ENCODE measurements at regions not wholly inside any gene's neighbourhood (a gene's known extent, or its start where the extent isn't known, plus 50 kb on each side); places are given as distances from the start of the nearest gene placed in this dataset.

DNA sequence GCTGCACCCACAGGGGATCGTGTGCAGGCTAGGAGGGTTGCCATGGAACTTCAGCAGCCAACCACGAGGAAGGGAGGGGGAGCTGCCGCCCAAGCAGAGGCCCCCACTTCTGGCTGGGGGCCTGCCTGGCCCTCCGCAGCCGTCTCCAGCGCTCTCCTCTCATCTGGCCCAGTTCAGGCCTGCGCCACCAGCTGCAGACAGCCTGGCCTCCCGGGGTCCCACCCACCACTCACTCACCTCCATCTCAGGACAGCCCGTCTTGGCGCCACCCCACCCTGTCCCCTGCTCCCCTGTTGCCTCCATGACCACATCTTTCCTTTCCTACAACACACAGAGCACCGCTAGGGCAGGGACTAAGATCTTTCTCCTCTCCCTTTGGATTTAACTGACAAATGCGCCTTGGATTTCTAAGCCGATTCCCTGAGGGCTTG lies 98.7 kb downstream of the ANKRD60 start (continued):
- TF ChIP-seq, protein P1, sequence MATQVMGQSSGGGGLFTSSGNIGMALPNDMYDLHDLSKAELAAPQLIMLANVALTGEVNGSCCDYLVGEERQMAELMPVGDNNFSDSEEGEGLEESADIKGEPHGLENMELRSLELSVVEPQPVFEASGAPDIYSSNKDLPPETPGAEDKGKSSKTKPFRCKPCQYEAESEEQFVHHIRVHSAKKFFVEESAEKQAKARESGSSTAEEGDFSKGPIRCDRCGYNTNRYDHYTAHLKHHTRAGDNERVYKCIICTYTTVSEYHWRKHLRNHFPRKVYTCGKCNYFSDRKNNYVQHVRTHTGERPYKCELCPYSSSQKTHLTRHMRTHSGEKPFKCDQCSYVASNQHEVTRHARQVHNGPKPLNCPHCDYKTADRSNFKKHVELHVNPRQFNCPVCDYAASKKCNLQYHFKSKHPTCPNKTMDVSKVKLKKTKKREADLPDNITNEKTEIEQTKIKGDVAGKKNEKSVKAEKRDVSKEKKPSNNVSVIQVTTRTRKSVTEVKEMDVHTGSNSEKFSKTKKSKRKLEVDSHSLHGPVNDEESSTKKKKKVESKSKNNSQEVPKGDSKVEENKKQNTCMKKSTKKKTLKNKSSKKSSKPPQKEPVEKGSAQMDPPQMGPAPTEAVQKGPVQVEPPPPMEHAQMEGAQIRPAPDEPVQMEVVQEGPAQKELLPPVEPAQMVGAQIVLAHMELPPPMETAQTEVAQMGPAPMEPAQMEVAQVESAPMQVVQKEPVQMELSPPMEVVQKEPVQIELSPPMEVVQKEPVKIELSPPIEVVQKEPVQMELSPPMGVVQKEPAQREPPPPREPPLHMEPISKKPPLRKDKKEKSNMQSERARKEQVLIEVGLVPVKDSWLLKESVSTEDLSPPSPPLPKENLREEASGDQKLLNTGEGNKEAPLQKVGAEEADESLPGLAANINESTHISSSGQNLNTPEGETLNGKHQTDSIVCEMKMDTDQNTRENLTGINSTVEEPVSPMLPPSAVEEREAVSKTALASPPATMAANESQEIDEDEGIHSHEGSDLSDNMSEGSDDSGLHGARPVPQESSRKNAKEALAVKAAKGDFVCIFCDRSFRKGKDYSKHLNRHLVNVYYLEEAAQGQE (IDR thresholded peaks at IDR 0.05; ENCODE audit: low read depth, low read length), result no peak
- no peak for TF ChIP-seq GATAD2B (conservative IDR thresholded peaks at IDR 0.05; ENCODE audit: low read depth)
- TF ChIP-seq SIX5 (IDR thresholded peaks at IDR 0.05; ENCODE audit: low read depth, low read length, severe bottlenecking), result no peak
- TF ChIP-seq YBX1 (IDR thresholded peaks at IDR 0.05), result no peak
- TF ChIP-seq, protein P2, sequence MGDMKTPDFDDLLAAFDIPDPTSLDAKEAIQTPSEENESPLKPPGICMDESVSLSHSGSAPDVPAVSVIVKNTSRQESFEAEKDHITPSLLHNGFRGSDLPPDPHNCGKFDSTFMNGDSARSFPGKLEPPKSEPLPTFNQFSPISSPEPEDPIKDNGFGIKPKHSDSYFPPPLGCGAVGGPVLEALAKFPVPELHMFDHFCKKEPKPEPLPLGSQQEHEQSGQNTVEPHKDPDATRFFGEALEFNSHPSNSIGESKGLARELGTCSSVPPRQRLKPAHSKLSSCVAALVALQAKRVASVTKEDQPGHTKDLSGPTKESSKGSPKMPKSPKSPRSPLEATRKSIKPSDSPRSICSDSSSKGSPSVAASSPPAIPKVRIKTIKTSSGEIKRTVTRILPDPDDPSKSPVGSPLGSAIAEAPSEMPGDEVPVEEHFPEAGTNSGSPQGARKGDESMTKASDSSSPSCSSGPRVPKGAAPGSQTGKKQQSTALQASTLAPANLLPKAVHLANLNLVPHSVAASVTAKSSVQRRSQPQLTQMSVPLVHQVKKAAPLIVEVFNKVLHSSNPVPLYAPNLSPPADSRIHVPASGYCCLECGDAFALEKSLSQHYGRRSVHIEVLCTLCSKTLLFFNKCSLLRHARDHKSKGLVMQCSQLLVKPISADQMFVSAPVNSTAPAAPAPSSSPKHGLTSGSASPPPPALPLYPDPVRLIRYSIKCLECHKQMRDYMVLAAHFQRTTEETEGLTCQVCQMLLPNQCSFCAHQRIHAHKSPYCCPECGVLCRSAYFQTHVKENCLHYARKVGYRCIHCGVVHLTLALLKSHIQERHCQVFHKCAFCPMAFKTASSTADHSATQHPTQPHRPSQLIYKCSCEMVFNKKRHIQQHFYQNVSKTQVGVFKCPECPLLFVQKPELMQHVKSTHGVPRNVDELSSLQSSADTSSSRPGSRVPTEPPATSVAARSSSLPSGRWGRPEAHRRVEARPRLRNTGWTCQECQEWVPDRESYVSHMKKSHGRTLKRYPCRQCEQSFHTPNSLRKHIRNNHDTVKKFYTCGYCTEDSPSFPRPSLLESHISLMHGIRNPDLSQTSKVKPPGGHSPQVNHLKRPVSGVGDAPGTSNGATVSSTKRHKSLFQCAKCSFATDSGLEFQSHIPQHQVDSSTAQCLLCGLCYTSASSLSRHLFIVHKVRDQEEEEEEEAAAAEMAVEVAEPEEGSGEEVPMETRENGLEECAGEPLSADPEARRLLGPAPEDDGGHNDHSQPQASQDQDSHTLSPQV (IDR thresholded peaks at IDR 0.05), result no peak
- TF ChIP-seq, protein P3, sequence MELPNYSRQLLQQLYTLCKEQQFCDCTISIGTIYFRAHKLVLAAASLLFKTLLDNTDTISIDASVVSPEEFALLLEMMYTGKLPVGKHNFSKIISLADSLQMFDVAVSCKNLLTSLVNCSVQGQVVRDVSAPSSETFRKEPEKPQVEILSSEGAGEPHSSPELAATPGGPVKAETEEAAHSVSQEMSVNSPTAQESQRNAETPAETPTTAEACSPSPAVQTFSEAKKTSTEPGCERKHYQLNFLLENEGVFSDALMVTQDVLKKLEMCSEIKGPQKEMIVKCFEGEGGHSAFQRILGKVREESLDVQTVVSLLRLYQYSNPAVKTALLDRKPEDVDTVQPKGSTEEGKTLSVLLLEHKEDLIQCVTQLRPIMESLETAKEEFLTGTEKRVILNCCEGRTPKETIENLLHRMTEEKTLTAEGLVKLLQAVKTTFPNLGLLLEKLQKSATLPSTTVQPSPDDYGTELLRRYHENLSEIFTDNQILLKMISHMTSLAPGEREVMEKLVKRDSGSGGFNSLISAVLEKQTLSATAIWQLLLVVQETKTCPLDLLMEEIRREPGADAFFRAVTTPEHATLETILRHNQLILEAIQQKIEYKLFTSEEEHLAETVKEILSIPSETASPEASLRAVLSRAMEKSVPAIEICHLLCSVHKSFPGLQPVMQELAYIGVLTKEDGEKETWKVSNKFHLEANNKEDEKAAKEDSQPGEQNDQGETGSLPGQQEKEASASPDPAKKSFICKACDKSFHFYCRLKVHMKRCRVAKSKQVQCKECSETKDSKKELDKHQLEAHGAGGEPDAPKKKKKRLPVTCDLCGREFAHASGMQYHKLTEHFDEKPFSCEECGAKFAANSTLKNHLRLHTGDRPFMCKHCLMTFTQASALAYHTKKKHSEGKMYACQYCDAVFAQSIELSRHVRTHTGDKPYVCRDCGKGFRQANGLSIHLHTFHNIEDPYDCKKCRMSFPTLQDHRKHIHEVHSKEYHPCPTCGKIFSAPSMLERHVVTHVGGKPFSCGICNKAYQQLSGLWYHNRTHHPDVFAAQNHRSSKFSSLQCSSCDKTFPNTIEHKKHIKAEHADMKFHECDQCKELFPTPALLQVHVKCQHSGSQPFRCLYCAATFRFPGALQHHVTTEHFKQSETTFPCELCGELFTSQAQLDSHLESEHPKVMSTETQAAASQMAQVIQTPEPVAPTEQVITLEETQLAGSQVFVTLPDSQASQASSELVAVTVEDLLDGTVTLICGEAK (IDR thresholded peaks at IDR 0.05; ENCODE audit: borderline replicate concordance), result no peak
- no peak for TF ChIP-seq MTA3 (IDR thresholded peaks at IDR 0.05; ENCODE audit: borderline replicate concordance, low read length)
- no peak for TF ChIP-seq HDAC2 (IDR thresholded peaks at IDR 0.05)
- TF ChIP-seq, protein P4, sequence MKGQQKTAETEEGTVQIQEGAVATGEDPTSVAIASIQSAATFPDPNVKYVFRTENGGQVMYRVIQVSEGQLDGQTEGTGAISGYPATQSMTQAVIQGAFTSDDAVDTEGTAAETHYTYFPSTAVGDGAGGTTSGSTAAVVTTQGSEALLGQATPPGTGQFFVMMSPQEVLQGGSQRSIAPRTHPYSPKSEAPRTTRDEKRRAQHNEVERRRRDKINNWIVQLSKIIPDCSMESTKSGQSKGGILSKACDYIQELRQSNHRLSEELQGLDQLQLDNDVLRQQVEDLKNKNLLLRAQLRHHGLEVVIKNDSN (IDR thresholded peaks at IDR 0.05; ENCODE audit: borderline replicate concordance, extremely low read length, insufficient read depth, low read depth, low read length), result no peak
- TF ChIP-seq CEBPB (IDR thresholded peaks at IDR 0.05; ENCODE audit: borderline replicate concordance in 1 of 2, low read depth in 2 of 2, low read length in 2 of 2), result no peak

All from GM12878 (cell line).